Body of pancreas (tissue), 4 donors: ENCODE measurements at regions not wholly inside any gene's neighbourhood (a gene's known extent, or its start where the extent isn't known, plus 50 kb on each side); places are given as distances from the start of the nearest gene placed in this dataset.

Source experiments
- ATAC-seq: fragments of 150-250 bp; one replicate; pipeline ENCODE4 v1.9.1; 2016
- DNase-seq, 4 donors: peaks; one replicate each; pipeline ENCODE4 v3.0.0-alpha.2; 2019
- H3K27ac ChIP-seq, 4 donors: fragments of 200-600 bp; sonication (generic); 1 replicate in 3 of 4; 2 replicates in 1 of 4; pipeline versions ENCODE4 v1.5.1 to v1.6.1; 2016 to 2019; ENCODE audit warnings: mild to moderate bottlenecking in 1 of 4, mixed read lengths in 1 of 4, moderate library complexity in 1 of 4
- H3K27me3 ChIP-seq, 2 donors: fragments of 200-600 bp; sonication (generic); one replicate each; pipeline ENCODE4 v1.6.0; 2016; ENCODE audit warnings: mild to moderate bottlenecking in 1 of 2
- H3K36me3 ChIP-seq, 2 donors: fragments of 200-600 bp; sonication (generic); replicated peaks in 1 of 2; 2 replicates each; pipeline ENCODE4 v1.5.1; 2016; ENCODE audit warnings: low read depth in 2 of 2; ENCODE audit not compliant: insufficient read depth in 1 of 2
- H3K4me1 ChIP-seq: fragments of 200-600 bp; sonication (generic); one replicate; pipeline ENCODE4 v1.6.0; 2016
- H3K4me3 ChIP-seq, 2 donors: fragments of 200-600 bp; sonication (generic); 1 replicate in 1 of 2; 2 replicates in 1 of 2; pipeline ENCODE4 v1.5.1; 2016 to 2019
- H3K9me3 ChIP-seq, 3 donors: fragments of 200-600 bp; sonication (generic); 1 replicate in 2 of 3; 2 replicates in 1 of 3; pipeline ENCODE4 v1.5.1; 2016
- POLR2A ChIP-seq, 3 donors: fragments of 450-650 bp; IDR thresholded peaks; one replicate each; pipeline ENCODE4 v1.6.1; 2016; ENCODE audit warnings: antibody characterized with exemption in 3 of 3, mild to moderate bottlenecking in 2 of 3
- WGBS, 2 donors: methylation state at CpG; one replicate each; pipeline ENCODE4 v1.1.5; 2017; 5-methylcytosine and 5-hydroxymethylcytosine counted together
- intact Hi-C: fragments of 100-400 bp; cut with DNase I; formaldehyde crosslinking; loops from one replicate; pipeline ENCODE4 v1.15.1; 2023
- TF ChIP-seq, protein P1 (sequence below), 7 experiments: fragments of 450-650 bp in 4 of 7; fragments of 200-600 bp in 3 of 7; sonication (generic) in 3 of 7; IDR thresholded peaks; one replicate each; pipeline ENCODE4 v1.5.1; 2016 to 2019; ENCODE audit warnings: antibody characterized with exemption in 7 of 7

DNA sequence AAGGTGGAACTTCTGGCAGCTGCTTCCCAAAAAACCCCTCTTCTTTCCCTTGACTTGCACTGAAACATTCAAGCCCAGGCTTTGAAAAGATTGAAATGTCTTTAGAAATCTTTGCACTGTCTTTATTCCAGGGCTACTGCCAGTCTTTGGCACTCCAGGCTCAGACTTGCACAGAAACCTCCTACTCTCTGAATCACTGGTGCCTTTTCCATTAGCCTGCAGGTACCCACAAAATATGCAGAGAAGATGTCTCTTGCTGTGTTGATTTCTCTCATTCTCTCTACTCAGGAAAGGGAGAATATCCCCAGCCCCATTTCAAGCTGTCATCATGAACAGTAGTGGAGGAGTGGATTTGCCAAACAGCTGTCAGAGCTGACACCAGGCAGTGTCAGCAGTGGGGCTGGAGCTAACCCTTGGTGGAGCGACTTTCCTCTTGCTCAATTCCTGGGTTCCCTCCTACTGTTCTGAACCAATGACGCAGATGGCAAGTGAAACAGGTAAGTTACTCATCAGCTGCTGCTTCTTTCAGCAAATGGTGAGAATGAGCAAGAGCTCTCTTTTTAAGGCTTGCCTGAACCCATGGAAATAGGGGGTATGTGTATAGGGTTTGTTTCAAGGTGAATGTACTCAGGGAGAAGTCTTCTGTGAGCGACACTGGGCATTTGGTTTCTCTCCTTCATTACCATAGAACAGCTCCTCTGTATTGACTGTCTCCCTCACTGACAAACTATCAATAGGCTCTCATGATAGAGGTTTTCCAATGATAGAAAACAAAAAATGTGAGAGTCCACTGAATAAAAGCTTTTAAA, 362.4 kb downstream of the ADRA2A start:
- no peaks in the 10 kb centered on the region for H3K27me3 ChIP-seq
- no peak overlapping the region for H3K4me3 ChIP-seq
- no peak overlapping the region for H3K27ac ChIP-seq
- intact Hi-C loops, result no loop called here
- H3K9me3 ChIP-seq, result no peaks in the 10 kb centered on the region
- no peak for TF ChIP-seq POLR2A (IDR thresholded peaks at IDR 0.05)
- TF ChIP-seq, protein P1, sequence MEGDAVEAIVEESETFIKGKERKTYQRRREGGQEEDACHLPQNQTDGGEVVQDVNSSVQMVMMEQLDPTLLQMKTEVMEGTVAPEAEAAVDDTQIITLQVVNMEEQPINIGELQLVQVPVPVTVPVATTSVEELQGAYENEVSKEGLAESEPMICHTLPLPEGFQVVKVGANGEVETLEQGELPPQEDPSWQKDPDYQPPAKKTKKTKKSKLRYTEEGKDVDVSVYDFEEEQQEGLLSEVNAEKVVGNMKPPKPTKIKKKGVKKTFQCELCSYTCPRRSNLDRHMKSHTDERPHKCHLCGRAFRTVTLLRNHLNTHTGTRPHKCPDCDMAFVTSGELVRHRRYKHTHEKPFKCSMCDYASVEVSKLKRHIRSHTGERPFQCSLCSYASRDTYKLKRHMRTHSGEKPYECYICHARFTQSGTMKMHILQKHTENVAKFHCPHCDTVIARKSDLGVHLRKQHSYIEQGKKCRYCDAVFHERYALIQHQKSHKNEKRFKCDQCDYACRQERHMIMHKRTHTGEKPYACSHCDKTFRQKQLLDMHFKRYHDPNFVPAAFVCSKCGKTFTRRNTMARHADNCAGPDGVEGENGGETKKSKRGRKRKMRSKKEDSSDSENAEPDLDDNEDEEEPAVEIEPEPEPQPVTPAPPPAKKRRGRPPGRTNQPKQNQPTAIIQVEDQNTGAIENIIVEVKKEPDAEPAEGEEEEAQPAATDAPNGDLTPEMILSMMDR (IDR thresholded peaks at IDR 0.05), result no peak
- H3K4me1 ChIP-seq, result no peaks in the 10 kb centered on the region
- ATAC-seq (no peak), DNase-seq (no peak)
- WGBS, 2 donors, result 77 to 79% methylated on average over 3 of the region's 3 CpGs
- H3K36me3 ChIP-seq, result no peaks in the 10 kb centered on the region

DNA sequence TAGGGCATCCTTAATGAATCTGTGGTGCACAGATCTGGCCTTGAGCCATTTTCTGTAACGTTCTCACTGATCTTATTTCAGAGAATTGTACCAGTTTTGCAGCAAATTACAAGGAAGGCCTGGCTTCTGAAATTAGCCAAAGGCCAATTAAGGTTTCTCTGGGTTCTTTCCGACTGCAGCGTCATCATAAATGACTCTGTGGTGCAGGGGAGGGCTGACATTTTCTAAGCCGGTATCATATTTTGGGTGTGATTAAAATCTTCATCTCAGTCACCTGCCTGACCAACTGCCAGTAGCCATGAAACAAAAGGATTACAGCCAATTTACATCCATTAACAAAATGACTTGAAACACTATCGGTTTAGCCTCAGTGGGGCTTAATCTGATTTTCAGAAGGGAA, 363.7 kb downstream of the ADRA2A start:
- DNase-seq, result no peak
- intact Hi-C loops, result no loop called here
- ATAC-seq, result no peak
- no peaks in the 10 kb centered on the region for H3K9me3 ChIP-seq
- no peak overlapping the region for H3K27ac ChIP-seq
- H3K36me3 ChIP-seq, result no peaks in the 10 kb centered on the region
- no peak overlapping the region for H3K4me3 ChIP-seq
- no peaks in the 10 kb centered on the region for H3K4me1 ChIP-seq
- TF ChIP-seq, protein P1 (IDR thresholded peaks at IDR 0.05), result no peak
- WGBS, 2 donors, result 74 to 84% methylated on average over 5 of the region's 5 CpGs
- H3K27me3 ChIP-seq, result no peaks in the 10 kb centered on the region

DNA sequence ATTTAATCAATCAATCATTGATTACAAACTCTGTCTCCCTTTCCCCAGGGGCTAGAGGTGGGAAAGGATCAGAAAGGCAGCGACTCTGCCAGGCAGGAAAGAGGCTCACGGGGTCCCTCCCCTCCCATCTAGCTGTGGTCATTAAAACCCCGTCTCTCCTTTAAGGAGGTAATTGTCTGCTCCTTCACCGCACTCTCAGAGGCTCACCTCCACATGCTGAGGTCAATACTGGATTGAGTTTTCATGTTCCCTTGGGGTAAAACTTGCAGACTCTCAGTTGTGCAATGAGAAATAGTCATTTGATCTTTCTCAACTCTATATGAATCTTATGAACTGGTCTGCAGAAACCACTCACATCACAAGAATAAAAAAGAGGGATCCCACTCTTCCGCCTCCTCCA, 368.8 kb downstream of the ADRA2A start:
- intact Hi-C loops, result no loop called here
- 39 to 55% methylated on average over 5 of the region's 5 CpGs for WGBS, 2 donors
- no peaks in the 10 kb centered on the region for H3K9me3 ChIP-seq
- H3K27ac ChIP-seq, result no peak overlapping the region
- no peaks in the 10 kb centered on the region for H3K36me3 ChIP-seq
- no peak for DNase-seq
- no peaks in the 10 kb centered on the region for H3K4me1 ChIP-seq
- no peak for ATAC-seq
- no peak overlapping the region for H3K4me3 ChIP-seq
- TF ChIP-seq, protein P1 (IDR thresholded peaks at IDR 0.05), result no peak
- TF ChIP-seq POLR2A (IDR thresholded peaks at IDR 0.05), result no peak
- H3K27me3 ChIP-seq, result no peaks in the 10 kb centered on the region

DNA sequence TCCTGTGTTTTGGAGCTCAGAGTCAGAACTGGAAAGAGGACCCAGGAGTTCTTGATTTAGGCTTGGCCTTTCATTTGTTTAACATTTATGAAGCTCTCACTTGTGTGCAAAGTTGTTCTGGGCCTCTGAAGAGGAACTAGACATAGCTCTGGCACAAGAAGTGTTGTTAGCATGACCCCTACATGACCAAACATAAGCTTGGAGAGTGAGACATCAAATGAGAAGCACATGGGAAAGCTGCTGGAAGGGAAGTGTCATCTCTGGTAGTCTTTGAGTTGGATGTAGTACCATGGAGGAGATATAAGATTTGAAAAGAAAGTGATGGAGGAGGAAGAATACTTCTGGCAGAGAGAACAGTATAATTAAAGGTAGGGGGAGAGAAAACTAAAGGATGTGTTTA, 370.1 kb downstream of the ADRA2A start:
- DNase-seq (no peak), ATAC-seq (no peak)
- no peaks in the 10 kb centered on the region for H3K4me1 ChIP-seq
- H3K4me3 ChIP-seq, result no peak overlapping the region
- no peaks in the 10 kb centered on the region for H3K27me3 ChIP-seq
- no peaks in the 10 kb centered on the region for H3K36me3 ChIP-seq
- intact Hi-C loops, result no loop called here
- no peaks in the 10 kb centered on the region for H3K9me3 ChIP-seq
- no peak overlapping the region for H3K27ac ChIP-seq
- TF ChIP-seq, protein P1 (IDR thresholded peaks at IDR 0.05), result no peak
- TF ChIP-seq POLR2A (IDR thresholded peaks at IDR 0.05), result no peak

DNA sequence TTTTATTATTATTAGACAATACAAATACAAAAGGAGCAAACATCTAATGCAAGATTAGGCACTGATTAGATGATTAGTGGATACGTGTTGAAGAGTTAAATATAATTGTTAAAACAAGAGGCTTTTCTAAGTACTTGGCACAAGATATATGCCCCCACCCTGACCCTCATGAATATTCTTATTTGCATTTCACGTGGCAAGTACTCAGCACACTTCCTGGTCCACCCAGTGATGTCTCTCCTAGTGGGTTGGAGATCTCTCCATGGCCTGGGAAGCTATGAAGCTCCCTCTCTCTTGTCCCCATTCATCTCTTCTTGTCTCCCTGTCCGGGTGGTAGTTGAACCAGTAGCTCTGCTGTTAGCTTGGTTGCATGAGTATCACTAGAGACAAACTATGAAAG, 375.3 kb downstream of the ADRA2A start:
- Histone ChIP-seq H3K4me3 (no peak overlapping the region), H3K9me3 (no peaks in the 10 kb centered on the region), H3K36me3 (no peaks in the 10 kb centered on the region), H3K27me3 (no peaks in the 10 kb centered on the region), H3K27ac (no peak overlapping the region), H3K4me1 (no peaks in the 10 kb centered on the region)
- 60 to 66% methylated on average over 3 of the region's 3 CpGs for WGBS, 2 donors
- TF ChIP-seq, protein P1 (IDR thresholded peaks at IDR 0.05), result no peak
- TF ChIP-seq POLR2A (IDR thresholded peaks at IDR 0.05), result no peak
- ATAC-seq (no peak), DNase-seq (no peak)
- intact Hi-C loops, result no loop called here
